Adrenal gland (tissue), 5 donors: ENCODE measurements at regions not wholly inside any gene's neighbourhood (a gene's known extent, or its start where the extent isn't known, plus 50 kb on each side); places are given as distances from the start of the nearest gene placed in this dataset.

Source experiments
- CTCF ChIP-seq, 6 experiments: fragments of 450-650 bp in 4 of 6; fragments of 200-600 bp in 2 of 6; sonication (generic) in 1 of 6; IDR thresholded peaks; 1 replicate in 5 of 6; 2 replicates in 1 of 6; pipeline versions ENCODE4 v1.5.1 to v1.8.0; 2016 to 2021; ENCODE audit warnings: antibody characterized with exemption in 6 of 6, mild to moderate bottlenecking in 2 of 6, moderate library complexity in 1 of 6
- POLR2A ChIP-seq, 2 donors: fragments of 450-650 bp; IDR thresholded peaks; one replicate each; pipeline ENCODE4 v1.6.1; 2017; ENCODE audit warnings: antibody characterized with exemption in 2 of 2, mild to moderate bottlenecking in 2 of 2, moderate library complexity in 1 of 2
- donor health status: DM: no; HTN: no; CAD: no.

GRCh38 chr11:95554911-95555310 is 234.7 kb downstream of the FAM76B start:
- TF ChIP-seq CTCF (IDR thresholded peaks at IDR 0.05) (no peak), POLR2A (IDR thresholded peaks at IDR 0.05) (no peak)
